WTC11 (cell line): ENCODE measurements at regions not wholly inside any gene's neighbourhood (a gene's known extent, or its start where the extent isn't known, plus 50 kb on each side); places are given as distances from the start of the nearest gene placed in this dataset.

Source experiments
- ATAC-seq: fragments of 200-7000 bp; cut with Tn5 transposase; 2 replicates; pipeline ENCODE4 v1.10.0; 2021; ENCODE audit warnings: mild to moderate bottlenecking, moderate library complexity
- CTCF ChIA-PET: fragments of 300-600 bp; sonication (Branson Sonifier 250); formaldehyde crosslinking; loops from one replicate; lab custom pipeline; 2021; ENCODE audit warnings: antibody characterized with exemption; lab: Charles Lee
- POLR2A ChIA-PET: fragments of 350-600 bp; sonication (Branson Sonifier 250); formaldehyde crosslinking; loops from one replicate; lab custom pipeline; 2021; ENCODE audit warnings: antibody characterized with exemption; lab: Charles Lee
- DNase-seq: peaks from one replicate; pipeline ENCODE4 v3.0.0; 2021; ENCODE audit warnings: low spot score
- H3K27ac Mint-ChIP-seq: 2 replicates; pipeline ENCODE4 v1.8.0; 2021; ENCODE audit warnings: mixed read lengths
- H3K27me3 Mint-ChIP-seq: 2 replicates; pipeline ENCODE4 v1.8.0; 2021; ENCODE audit warnings: low read depth, mild to moderate bottlenecking, moderate library complexity, mixed read lengths
- H3K36me3 Mint-ChIP-seq: 2 replicates; pipeline ENCODE4 v1.8.0; 2021; ENCODE audit warnings: mixed read lengths
- H3K4me1 Mint-ChIP-seq: 2 replicates; pipeline ENCODE4 v1.8.0; 2022; ENCODE audit warnings: mixed read lengths
- H3K4me3 Mint-ChIP-seq: 2 replicates; pipeline ENCODE4 v1.8.0; 2021; ENCODE audit warnings: mild to moderate bottlenecking, moderate library complexity, mixed read lengths
- H3K9me3 Mint-ChIP-seq: 2 replicates; pipeline ENCODE4 v1.8.0; 2021; ENCODE audit warnings: mixed read lengths
- CREB1 ChIP-seq: sonication (generic); formaldehyde crosslinking; IDR thresholded peaks from 2 replicates; pipeline ENCODE4 v1.8.0; 2023; ENCODE audit warnings: mild to moderate bottlenecking, missing genetic modification reagents
- CREM ChIP-seq: sonication (generic); formaldehyde crosslinking; IDR thresholded peaks from 2 replicates; pipeline ENCODE4 v1.8.1; 2022; ENCODE audit warnings: mild to moderate bottlenecking, missing genetic modification reagents, moderate library complexity
- ELF4 ChIP-seq: sonication (generic); formaldehyde crosslinking; IDR thresholded peaks from 2 replicates; pipeline ENCODE4 v1.8.1; 2022; ENCODE audit warnings: low read depth, mild to moderate bottlenecking, moderate library complexity, missing genetic modification reagents
- ETV6 ChIP-seq: sonication (generic); formaldehyde crosslinking; IDR thresholded peaks from 2 replicates; pipeline ENCODE4 v1.8.1; 2022; ENCODE audit warnings: mild to moderate bottlenecking, missing genetic modification reagents
- GABPB1 ChIP-seq: sonication (generic); formaldehyde crosslinking; IDR thresholded peaks from 2 replicates; pipeline ENCODE4 v1.8.1; 2023; ENCODE audit warnings: mild to moderate bottlenecking, missing genetic modification reagents
- GRHL2 ChIP-seq: fragments of 250-450 bp; sonication (Bioruptor Pico); IDR thresholded peaks from 2 replicates; pipeline ENCODE4 v1.8.0; 2022; ENCODE audit warnings: mild to moderate bottlenecking, moderate library complexity; ENCODE audit not compliant: insufficient replicate concordance, severe bottlenecking
- OVOL2 ChIP-seq: fragments of 250-450 bp; sonication (Bioruptor Pico); IDR thresholded peaks from 2 replicates; pipeline ENCODE4 v1.9.0; 2021; ENCODE audit warnings: mild to moderate bottlenecking, borderline replicate concordance
- RELA ChIP-seq: sonication (generic); formaldehyde crosslinking; IDR thresholded peaks from 2 replicates; pipeline ENCODE4 v1.8.1; 2022; ENCODE audit warnings: missing genetic modification reagents, mild to moderate bottlenecking, borderline replicate concordance
- SMAD4 ChIP-seq: sonication (generic); formaldehyde crosslinking; IDR thresholded peaks from 2 replicates; pipeline ENCODE4 v1.8.0; 2022; ENCODE audit warnings: mild to moderate bottlenecking, missing genetic modification reagents
- SOX15 ChIP-seq: fragments of 250-450 bp; sonication (Bioruptor Pico); IDR thresholded peaks from 2 replicates; pipeline ENCODE4 v1.9.0; 2021; ENCODE audit warnings: mild to moderate bottlenecking
- ZNF232 ChIP-seq: sonication (generic); formaldehyde crosslinking; IDR thresholded peaks from 2 replicates; pipeline ENCODE4 v1.8.0; 2022; ENCODE audit warnings: mild to moderate bottlenecking, missing genetic modification reagents
- ZNF317 ChIP-seq: sonication (generic); formaldehyde crosslinking; IDR thresholded peaks from 2 replicates; pipeline ENCODE4 v1.8.1; 2023; ENCODE audit warnings: low read depth, mild to moderate bottlenecking, moderate library complexity, missing genetic modification reagents, borderline replicate concordance
- ZNF396 ChIP-seq: fragments of 250-450 bp; sonication (Bioruptor Pico); IDR thresholded peaks from 2 replicates; pipeline ENCODE4 v1.8.0; 2021; ENCODE audit warnings: mild to moderate bottlenecking, moderate library complexity, borderline replicate concordance
- TF ChIP-seq, protein P1 (sequence below): sonication (generic); formaldehyde crosslinking; IDR thresholded peaks from 2 replicates; pipeline ENCODE4 v1.8.0; 2023; ENCODE audit warnings: missing genetic modification reagents, mild to moderate bottlenecking, borderline replicate concordance
- TF ChIP-seq, protein P2 (sequence below): sonication (generic); formaldehyde crosslinking; IDR thresholded peaks from 2 replicates; pipeline ENCODE4 v1.8.1; 2022; ENCODE audit warnings: mild to moderate bottlenecking, missing genetic modification reagents, moderate library complexity, borderline replicate concordance
- TF ChIP-seq, protein P3 (sequence below): sonication (generic); formaldehyde crosslinking; IDR thresholded peaks from 2 replicates; pipeline ENCODE4 v1.8.0; 2023; ENCODE audit warnings: mild to moderate bottlenecking, missing genetic modification reagents
- TF ChIP-seq, protein P4 (sequence below): sonication (generic); formaldehyde crosslinking; IDR thresholded peaks from 2 replicates; pipeline ENCODE4 v1.8.0; 2022; ENCODE audit warnings: mild to moderate bottlenecking, missing genetic modification reagents
- TF ChIP-seq, protein P5 (sequence below): sonication (generic); formaldehyde crosslinking; IDR thresholded peaks from 2 replicates; pipeline ENCODE4 v1.8.1; 2023; ENCODE audit warnings: mild to moderate bottlenecking, missing genetic modification reagents
- TF ChIP-seq, protein P6 (sequence below): sonication (generic); formaldehyde crosslinking; IDR thresholded peaks from 2 replicates; pipeline ENCODE4 v1.8.1; 2022; ENCODE audit warnings: low read depth, missing genetic modification reagents, borderline replicate concordance

DNA sequence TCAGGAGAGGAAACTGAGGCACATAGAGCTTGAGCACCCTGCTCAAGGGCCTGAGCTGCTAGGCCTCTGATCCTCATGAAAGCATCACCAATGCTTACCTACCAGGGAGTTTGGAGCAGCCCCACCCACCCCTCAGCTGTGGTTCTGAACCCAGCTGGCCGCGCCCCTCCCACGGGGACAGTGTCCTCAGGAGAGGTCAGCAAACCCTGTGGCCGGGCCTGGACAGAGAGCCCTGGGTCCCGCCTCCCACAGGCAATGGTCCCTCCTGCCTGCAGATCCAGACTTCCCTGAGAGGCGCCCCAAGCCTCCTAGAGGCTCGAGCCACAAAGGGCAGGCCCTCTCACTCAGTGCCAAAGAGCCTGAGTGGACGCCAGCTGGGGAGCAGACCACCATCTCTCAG lies 184.9 kb downstream of the BRD1 start (continued):
- TF ChIP-seq SOX15 (CRISPR knock-in tag) (no peak), ZNF317 (no peak), CREM (CRISPR knock-in tag) (no peak)

DNA sequence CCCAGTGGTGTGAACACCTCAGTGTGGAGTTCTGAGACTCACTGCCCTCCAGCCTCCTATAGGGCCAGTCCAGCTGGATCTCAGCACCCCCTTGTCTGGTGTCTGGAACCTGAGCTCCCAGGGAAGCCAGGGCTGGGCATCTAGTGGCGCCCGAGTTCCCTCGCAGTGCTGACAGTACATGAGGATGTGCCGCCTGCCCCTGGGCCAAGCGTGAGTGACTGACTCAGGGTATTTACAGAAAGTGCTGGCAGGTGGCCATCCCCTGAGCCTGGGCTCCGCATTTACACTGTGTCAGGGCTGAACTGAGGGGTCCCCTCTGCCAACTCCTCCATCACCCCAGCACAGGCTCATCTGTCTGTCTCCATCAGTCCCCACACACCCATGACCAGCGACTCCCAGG lies 185.3 kb downstream of the BRD1 start:
- H3K9me3 Mint-ChIP-seq, result peaks cover 5% of the 10 kb centered on the region; the same call in 1 of the 2 replicates
- no peaks in the 10 kb centered on the region for H3K27me3 Mint-ChIP-seq
- no peak overlapping the region for H3K4me3 Mint-ChIP-seq
- H3K36me3 Mint-ChIP-seq, result no peaks in the 10 kb centered on the region
- ATAC-seq (no peak), DNase-seq (no peak)
- peaks cover 3% of the 10 kb centered on the region; the same call in 1 of the 2 replicates for H3K4me1 Mint-ChIP-seq
- POLR2A ChIA-PET, result no interaction called here
- TF ChIP-seq, protein P1, sequence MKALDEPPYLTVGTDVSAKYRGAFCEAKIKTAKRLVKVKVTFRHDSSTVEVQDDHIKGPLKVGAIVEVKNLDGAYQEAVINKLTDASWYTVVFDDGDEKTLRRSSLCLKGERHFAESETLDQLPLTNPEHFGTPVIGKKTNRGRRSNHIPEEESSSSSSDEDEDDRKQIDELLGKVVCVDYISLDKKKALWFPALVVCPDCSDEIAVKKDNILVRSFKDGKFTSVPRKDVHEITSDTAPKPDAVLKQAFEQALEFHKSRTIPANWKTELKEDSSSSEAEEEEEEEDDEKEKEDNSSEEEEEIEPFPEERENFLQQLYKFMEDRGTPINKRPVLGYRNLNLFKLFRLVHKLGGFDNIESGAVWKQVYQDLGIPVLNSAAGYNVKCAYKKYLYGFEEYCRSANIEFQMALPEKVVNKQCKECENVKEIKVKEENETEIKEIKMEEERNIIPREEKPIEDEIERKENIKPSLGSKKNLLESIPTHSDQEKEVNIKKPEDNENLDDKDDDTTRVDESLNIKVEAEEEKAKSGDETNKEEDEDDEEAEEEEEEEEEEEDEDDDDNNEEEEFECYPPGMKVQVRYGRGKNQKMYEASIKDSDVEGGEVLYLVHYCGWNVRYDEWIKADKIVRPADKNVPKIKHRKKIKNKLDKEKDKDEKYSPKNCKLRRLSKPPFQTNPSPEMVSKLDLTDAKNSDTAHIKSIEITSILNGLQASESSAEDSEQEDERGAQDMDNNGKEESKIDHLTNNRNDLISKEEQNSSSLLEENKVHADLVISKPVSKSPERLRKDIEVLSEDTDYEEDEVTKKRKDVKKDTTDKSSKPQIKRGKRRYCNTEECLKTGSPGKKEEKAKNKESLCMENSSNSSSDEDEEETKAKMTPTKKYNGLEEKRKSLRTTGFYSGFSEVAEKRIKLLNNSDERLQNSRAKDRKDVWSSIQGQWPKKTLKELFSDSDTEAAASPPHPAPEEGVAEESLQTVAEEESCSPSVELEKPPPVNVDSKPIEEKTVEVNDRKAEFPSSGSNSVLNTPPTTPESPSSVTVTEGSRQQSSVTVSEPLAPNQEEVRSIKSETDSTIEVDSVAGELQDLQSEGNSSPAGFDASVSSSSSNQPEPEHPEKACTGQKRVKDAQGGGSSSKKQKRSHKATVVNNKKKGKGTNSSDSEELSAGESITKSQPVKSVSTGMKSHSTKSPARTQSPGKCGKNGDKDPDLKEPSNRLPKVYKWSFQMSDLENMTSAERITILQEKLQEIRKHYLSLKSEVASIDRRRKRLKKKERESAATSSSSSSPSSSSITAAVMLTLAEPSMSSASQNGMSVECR (CRISPR knock-in tag), result no peak
- CTCF ChIA-PET, result interaction anchor here (1.6 kb wide), 1 partner anchor 10 kb away, joined by 8 read pairs; no protein-coding TSS in a partner anchor
- H3K27ac Mint-ChIP-seq, result no peak overlapping the region

DNA sequence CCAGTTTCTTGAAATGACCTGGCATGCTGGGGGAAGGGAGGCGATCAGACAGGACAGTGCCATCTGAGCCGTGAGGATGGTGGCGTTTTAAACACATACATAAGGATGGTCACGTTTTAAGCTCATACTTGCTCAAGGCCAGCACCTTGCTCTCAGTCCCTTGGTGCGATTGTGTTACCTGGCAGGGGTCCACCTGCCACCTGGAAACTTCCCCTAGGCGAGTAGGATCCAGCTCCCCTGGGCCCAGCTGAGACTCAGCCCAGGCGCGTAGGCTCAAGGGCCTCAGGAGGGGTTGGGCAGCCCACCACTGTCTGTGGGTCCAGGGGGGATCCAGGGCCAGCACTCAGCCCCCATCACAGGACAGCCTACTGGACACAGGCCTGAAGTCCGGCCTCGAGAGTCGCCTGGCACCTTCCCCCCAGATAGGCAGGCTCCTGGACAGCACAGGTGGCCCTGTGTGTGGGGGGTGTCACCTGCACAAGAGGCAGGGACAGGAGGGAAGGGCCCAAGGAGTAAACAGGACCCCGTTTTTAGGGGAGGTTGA lies 185.8 kb downstream of the BRD1 start:
- ChIA-PET POLR2A (no interaction called here), CTCF (interaction anchor here (1.6 kb wide), 1 partner anchor 9 kb away, joined by 8 read pairs; no protein-coding TSS in a partner anchor)
- H3K36me3 Mint-ChIP-seq, result no peaks in the 10 kb centered on the region

More for the DNA sequence above, 185.8 kb downstream of the BRD1 start:
- Mint-ChIP-seq H3K4me3 (no peak overlapping the region), H3K9me3 (peaks cover 5% of the 10 kb centered on the region; the same call in 1 of the 2 replicates), H3K4me1 (peaks cover 3% of the 10 kb centered on the region; the same call in 1 of the 2 replicates), H3K27me3 (no peaks in the 10 kb centered on the region)
- DNase-seq (no peak), ATAC-seq (no peak)
- TF ChIP-seq, protein P2, sequence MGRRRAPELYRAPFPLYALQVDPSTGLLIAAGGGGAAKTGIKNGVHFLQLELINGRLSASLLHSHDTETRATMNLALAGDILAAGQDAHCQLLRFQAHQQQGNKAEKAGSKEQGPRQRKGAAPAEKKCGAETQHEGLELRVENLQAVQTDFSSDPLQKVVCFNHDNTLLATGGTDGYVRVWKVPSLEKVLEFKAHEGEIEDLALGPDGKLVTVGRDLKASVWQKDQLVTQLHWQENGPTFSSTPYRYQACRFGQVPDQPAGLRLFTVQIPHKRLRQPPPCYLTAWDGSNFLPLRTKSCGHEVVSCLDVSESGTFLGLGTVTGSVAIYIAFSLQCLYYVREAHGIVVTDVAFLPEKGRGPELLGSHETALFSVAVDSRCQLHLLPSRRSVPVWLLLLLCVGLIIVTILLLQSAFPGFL (CRISPR knock-in tag), result no peak
- TF ChIP-seq ZNF232 (CRISPR knock-in tag) (no peak), RELA (CRISPR knock-in tag) (no peak), ZNF396 (CRISPR knock-in tag) (no peak), CREB1 (no peak), SMAD4 (CRISPR knock-in tag) (no peak), SOX15 (CRISPR knock-in tag) (no peak), ELF4 (CRISPR knock-in tag) (no peak), GRHL2 (no peak), OVOL2 (no peak), GABPB1 (no peak), ETV6 (CRISPR knock-in tag) (no peak)
- TF ChIP-seq, protein P3, sequence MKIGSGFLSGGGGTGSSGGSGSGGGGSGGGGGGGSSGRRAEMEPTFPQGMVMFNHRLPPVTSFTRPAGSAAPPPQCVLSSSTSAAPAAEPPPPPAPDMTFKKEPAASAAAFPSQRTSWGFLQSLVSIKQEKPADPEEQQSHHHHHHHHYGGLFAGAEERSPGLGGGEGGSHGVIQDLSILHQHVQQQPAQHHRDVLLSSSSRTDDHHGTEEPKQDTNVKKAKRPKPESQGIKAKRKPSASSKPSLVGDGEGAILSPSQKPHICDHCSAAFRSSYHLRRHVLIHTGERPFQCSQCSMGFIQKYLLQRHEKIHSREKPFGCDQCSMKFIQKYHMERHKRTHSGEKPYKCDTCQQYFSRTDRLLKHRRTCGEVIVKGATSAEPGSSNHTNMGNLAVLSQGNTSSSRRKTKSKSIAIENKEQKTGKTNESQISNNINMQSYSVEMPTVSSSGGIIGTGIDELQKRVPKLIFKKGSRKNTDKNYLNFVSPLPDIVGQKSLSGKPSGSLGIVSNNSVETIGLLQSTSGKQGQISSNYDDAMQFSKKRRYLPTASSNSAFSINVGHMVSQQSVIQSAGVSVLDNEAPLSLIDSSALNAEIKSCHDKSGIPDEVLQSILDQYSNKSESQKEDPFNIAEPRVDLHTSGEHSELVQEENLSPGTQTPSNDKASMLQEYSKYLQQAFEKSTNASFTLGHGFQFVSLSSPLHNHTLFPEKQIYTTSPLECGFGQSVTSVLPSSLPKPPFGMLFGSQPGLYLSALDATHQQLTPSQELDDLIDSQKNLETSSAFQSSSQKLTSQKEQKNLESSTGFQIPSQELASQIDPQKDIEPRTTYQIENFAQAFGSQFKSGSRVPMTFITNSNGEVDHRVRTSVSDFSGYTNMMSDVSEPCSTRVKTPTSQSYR (CRISPR knock-in tag), result no peak
- TF ChIP-seq, protein P4, sequence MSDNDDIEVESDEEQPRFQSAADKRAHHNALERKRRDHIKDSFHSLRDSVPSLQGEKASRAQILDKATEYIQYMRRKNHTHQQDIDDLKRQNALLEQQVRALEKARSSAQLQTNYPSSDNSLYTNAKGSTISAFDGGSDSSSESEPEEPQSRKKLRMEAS, result no peak
- TF ChIP-seq, protein P5, sequence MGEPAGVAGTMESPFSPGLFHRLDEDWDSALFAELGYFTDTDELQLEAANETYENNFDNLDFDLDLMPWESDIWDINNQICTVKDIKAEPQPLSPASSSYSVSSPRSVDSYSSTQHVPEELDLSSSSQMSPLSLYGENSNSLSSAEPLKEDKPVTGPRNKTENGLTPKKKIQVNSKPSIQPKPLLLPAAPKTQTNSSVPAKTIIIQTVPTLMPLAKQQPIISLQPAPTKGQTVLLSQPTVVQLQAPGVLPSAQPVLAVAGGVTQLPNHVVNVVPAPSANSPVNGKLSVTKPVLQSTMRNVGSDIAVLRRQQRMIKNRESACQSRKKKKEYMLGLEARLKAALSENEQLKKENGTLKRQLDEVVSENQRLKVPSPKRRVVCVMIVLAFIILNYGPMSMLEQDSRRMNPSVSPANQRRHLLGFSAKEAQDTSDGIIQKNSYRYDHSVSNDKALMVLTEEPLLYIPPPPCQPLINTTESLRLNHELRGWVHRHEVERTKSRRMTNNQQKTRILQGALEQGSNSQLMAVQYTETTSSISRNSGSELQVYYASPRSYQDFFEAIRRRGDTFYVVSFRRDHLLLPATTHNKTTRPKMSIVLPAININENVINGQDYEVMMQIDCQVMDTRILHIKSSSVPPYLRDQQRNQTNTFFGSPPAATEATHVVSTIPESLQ (CRISPR knock-in tag), result no peak
- TF ChIP-seq, protein P6, sequence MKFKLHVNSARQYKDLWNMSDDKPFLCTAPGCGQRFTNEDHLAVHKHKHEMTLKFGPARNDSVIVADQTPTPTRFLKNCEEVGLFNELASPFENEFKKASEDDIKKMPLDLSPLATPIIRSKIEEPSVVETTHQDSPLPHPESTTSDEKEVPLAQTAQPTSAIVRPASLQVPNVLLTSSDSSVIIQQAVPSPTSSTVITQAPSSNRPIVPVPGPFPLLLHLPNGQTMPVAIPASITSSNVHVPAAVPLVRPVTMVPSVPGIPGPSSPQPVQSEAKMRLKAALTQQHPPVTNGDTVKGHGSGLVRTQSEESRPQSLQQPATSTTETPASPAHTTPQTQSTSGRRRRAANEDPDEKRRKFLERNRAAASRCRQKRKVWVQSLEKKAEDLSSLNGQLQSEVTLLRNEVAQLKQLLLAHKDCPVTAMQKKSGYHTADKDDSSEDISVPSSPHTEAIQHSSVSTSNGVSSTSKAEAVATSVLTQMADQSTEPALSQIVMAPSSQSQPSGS (CRISPR knock-in tag), result no peak
- TF ChIP-seq, all 79 proteins: peak for 0
- H3K27ac Mint-ChIP-seq, result no peak overlapping the region
